ENCODE measurements at regions not wholly inside any gene's neighbourhood (a gene's known extent, or its start where the extent isn't known, plus 50 kb on each side); places are given as distances from the start of the nearest gene placed in this dataset.

GRCh38 chr5:109594217-109594616 is 95.5 kb upstream of the MAN2A1 start:
- no peak for DNase-seq
- no peaks in the 10 kb centered on the region for H3K4me1 Mint-ChIP-seq
- no peaks in the 10 kb centered on the region for H3K36me3 Mint-ChIP-seq (ENCODE audit: low read depth)
- intact Hi-C loops (cut with micrococcal nuclease): no loop called here
- CTCF ChIA-PET: no interaction called here
- POLR2A ChIA-PET: no interaction called here
- H3K27me3 Mint-ChIP-seq: no peaks in the 10 kb centered on the region
- H3K9me3 Mint-ChIP-seq: no peaks in the 10 kb centered on the region
- no peak for ATAC-seq (ENCODE audit: low read depth)
- TF ChIP-seq, protein P1, sequence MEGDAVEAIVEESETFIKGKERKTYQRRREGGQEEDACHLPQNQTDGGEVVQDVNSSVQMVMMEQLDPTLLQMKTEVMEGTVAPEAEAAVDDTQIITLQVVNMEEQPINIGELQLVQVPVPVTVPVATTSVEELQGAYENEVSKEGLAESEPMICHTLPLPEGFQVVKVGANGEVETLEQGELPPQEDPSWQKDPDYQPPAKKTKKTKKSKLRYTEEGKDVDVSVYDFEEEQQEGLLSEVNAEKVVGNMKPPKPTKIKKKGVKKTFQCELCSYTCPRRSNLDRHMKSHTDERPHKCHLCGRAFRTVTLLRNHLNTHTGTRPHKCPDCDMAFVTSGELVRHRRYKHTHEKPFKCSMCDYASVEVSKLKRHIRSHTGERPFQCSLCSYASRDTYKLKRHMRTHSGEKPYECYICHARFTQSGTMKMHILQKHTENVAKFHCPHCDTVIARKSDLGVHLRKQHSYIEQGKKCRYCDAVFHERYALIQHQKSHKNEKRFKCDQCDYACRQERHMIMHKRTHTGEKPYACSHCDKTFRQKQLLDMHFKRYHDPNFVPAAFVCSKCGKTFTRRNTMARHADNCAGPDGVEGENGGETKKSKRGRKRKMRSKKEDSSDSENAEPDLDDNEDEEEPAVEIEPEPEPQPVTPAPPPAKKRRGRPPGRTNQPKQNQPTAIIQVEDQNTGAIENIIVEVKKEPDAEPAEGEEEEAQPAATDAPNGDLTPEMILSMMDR (IDR thresholded peaks at IDR 0.05): no peak
- H3K4me3 Mint-ChIP-seq: no peak overlapping the region
- H3K27ac Mint-ChIP-seq: no peak overlapping the region

GRCh38 chr5:109590799-109591198 is 98.9 kb upstream of the MAN2A1 start:
- POLR2A ChIA-PET: no interaction called here
- H3K36me3 Mint-ChIP-seq (ENCODE audit: low read depth): no peaks in the 10 kb centered on the region
- H3K4me3 Mint-ChIP-seq: no peak overlapping the region
- no peaks in the 10 kb centered on the region for H3K27me3 Mint-ChIP-seq
- no peaks in the 10 kb centered on the region for H3K9me3 Mint-ChIP-seq
- no peaks in the 10 kb centered on the region for H3K4me1 Mint-ChIP-seq
- DNase-seq: no peak
- intact Hi-C loops (cut with micrococcal nuclease): loop anchor here (1.0 kb wide), 1 partner anchor 1036 kb away; no protein-coding TSS in a partner anchor
- CTCF ChIA-PET: no interaction called here
- no peak overlapping the region for H3K27ac Mint-ChIP-seq
- no peak for ATAC-seq (ENCODE audit: low read depth)
- TF ChIP-seq, protein P1 (IDR thresholded peaks at IDR 0.05): no peak

GRCh38 chr5:109589986-109590385 is 99.7 kb upstream of the MAN2A1 start:
- Mint-ChIP-seq H3K4me3 (no peak overlapping the region), H3K27ac (no peak overlapping the region), H3K4me1 (no peaks in the 10 kb centered on the region), H3K36me3 (ENCODE audit: low read depth) (no peaks in the 10 kb centered on the region), H3K27me3 (no peaks in the 10 kb centered on the region), H3K9me3 (no peaks in the 10 kb centered on the region)
- DNase-seq (no peak), ATAC-seq (ENCODE audit: low read depth) (no peak)
- TF ChIP-seq, protein P1 (IDR thresholded peaks at IDR 0.05): no peak
- ChIA-PET POLR2A (no interaction called here), CTCF (no interaction called here)
- intact Hi-C loops (cut with micrococcal nuclease): loop anchor here (1.0 kb wide), 1 partner anchor 1036 kb away; no protein-coding TSS in a partner anchor

DNA sequence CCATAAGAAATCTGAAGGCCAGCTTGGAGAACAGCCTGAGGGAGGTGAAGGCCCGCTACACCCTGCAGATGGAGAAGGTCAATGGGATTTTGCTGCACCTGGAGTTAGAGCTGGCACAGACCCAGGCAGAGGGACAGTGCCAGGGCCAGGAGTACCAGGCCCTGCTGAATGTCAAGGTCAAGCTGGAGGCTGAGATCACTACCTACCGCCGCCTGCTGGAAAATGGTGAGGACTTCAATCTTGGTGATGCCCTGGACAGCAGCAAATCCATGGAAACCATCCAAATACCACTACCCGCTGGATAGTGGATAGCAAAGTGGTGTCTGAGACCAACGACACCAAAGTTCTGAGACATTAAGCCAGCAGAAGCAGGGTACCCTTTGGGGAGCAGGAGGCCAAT is 100.5 kb upstream of the MAN2A1 start:
- H3K4me1 Mint-ChIP-seq: no peaks in the 10 kb centered on the region
- H3K9me3 Mint-ChIP-seq: no peaks in the 10 kb centered on the region
- no peak overlapping the region for H3K27ac Mint-ChIP-seq
- TF ChIP-seq, protein P1 (IDR thresholded peaks at IDR 0.05): no peak
- H3K27me3 Mint-ChIP-seq: no peaks in the 10 kb centered on the region
- POLR2A ChIA-PET: no interaction called here
- DNase-seq (no peak), ATAC-seq (ENCODE audit: low read depth) (no peak)
- no peak overlapping the region for H3K4me3 Mint-ChIP-seq
- intact Hi-C loops (cut with micrococcal nuclease): no loop called here
- CTCF ChIA-PET: no interaction called here
- H3K36me3 Mint-ChIP-seq (ENCODE audit: low read depth): no peaks in the 10 kb centered on the region

DNA sequence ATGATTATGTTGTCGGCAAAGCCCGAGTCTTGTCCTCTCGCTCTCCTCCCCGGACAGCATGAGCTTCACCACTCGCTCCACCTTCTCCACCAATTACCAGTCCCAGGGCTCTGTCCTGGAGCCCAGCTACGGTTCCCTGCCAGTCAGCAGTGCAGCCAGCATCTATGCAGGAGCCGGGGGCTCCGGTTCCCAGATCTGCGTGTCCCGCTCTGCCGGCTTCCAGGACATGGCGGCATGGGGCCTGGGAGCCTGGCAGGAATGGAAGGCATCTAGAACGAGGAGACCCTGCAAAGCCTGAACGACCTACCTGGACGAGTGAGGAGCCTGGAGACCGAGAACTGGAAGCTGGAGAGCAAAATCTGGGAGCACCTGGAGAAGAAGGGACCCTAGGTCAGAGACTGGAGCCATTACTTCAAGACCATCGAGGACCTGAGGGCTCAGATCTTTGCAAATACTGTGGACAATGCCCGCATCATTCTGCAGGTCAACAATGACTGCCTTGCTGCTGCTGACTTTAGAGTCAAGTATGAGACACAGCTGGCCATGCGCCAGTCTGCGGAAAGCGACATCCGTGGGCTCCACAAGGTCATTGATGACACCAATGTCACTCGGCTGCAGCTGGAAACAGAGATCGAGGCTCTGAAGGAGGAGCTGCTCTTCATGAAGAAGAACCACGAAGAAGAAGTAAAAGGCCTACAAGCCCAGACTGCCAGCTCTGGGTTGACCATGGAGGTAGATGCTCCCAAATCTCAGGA is 101.3 kb upstream of the MAN2A1 start:
- ChIA-PET CTCF (no interaction called here), POLR2A (no interaction called here)
- Mint-ChIP-seq H3K4me3 (no peak overlapping the region), H3K4me1 (no peaks in the 10 kb centered on the region), H3K36me3 (ENCODE audit: low read depth) (no peaks in the 10 kb centered on the region), H3K27ac (no peak overlapping the region), H3K9me3 (no peaks in the 10 kb centered on the region), H3K27me3 (no peaks in the 10 kb centered on the region)
- ATAC-seq (ENCODE audit: low read depth) (no peak), DNase-seq (no peak)
- intact Hi-C loops (cut with micrococcal nuclease): no loop called here
- TF ChIP-seq, protein P1 (IDR thresholded peaks at IDR 0.05): no peak

All from activated B cell treated with CpG ODN at 0.5 μM for 24 hours (primary cell).